Fibroblast of lung (primary cell): ENCODE measurements at regions not wholly inside any gene's neighbourhood (a gene's known extent, or its start where the extent isn't known, plus 50 kb on each side); places are given as distances from the start of the nearest gene placed in this dataset.

ENCODE experiments used
- EZH2 ChIP-seq: IDR thresholded peaks from 2 replicates; pipeline ENCODE4 v1.5.1; 2012; ENCODE audit warnings: low read length, control low read depth, mild to moderate bottlenecking; ENCODE audit errors: missing control alignments
- TF ChIP-seq, protein P1 (sequence below), 2 donors: IDR thresholded peaks in 1 of 2; conservative IDR thresholded peaks in 1 of 2; 1 replicate in 1 of 2; 2 replicates in 1 of 2; pipeline ENCODE4 v1.5.1; 2011 to 2012; ENCODE audit warnings: low read length in 2 of 2, control low read depth in 1 of 2, inconsistent platforms in 1 of 2, low read depth in 1 of 2, mild to moderate bottlenecking in 1 of 2

DNA sequence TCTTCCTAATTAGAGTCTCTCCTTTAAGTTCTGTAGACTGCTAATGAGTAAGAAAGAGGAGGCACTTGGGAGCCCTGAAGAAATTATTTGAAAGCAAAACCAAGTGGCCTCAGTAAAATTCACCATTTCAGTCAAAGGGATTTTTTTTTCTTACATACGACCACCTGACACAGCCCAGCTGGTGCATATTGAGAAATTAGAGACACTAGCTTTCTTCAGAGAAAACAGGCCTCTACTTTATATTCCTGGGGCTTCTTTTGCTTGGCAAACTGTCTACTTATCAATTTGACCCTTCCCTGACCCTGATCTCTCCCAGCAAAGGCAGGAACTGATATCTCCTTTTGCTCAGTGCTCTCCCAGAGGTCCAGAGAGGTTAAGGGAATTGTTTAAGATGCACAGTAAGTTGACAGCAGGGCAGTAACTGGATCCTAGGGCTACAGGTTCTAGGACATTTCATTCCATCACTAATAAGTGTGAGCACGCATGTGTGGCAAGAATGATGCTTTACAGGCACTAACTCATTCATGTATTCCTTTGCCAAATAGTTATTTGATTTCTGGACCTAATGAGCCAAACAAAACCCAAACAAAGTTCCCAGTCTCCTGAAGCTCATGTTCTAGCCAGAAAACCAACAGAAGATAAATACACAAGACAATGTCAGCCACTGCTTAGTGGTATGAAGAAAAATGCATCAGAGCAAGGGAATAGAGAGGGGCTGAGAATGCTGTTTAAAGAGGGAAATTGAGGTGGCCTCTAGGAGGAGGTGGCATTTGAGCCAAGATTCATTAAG, 467.6 kb downstream of the SOX6 start:
- TF ChIP-seq, protein P1, sequence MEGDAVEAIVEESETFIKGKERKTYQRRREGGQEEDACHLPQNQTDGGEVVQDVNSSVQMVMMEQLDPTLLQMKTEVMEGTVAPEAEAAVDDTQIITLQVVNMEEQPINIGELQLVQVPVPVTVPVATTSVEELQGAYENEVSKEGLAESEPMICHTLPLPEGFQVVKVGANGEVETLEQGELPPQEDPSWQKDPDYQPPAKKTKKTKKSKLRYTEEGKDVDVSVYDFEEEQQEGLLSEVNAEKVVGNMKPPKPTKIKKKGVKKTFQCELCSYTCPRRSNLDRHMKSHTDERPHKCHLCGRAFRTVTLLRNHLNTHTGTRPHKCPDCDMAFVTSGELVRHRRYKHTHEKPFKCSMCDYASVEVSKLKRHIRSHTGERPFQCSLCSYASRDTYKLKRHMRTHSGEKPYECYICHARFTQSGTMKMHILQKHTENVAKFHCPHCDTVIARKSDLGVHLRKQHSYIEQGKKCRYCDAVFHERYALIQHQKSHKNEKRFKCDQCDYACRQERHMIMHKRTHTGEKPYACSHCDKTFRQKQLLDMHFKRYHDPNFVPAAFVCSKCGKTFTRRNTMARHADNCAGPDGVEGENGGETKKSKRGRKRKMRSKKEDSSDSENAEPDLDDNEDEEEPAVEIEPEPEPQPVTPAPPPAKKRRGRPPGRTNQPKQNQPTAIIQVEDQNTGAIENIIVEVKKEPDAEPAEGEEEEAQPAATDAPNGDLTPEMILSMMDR (conservative IDR thresholded peaks at IDR 0.05 in 1 of 2, IDR thresholded peaks at IDR 0.05 in 1 of 2; ENCODE audit: low read depth in 1 of 2, low read length in 2 of 2) = no peak
- no peak for TF ChIP-seq EZH2
